ENCODE measurements at regions not wholly inside any gene's neighbourhood (a gene's known extent, or its start where the extent isn't known, plus 50 kb on each side); places are given as distances from the start of the nearest gene placed in this dataset.

DNA sequence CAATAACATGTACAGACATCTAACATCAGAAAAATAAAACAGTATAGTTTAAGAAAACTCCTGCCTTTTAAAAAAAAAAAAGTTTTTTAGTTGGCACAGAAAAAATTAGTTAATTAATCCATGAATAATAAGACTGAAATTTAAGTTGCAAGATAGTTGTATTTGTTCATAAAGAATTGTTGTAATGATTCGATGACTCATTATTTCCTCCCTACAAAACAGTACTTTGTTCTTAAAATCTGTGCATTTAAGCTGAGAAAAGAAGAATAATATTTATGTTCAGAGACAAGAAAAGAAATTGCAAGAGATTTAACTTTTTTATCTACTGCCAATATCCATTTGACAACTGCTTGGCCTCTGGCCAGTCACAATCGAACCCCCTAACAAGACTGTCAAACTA, 894.7 kb downstream of the ADGRL2 start:
- no peak for DNase-seq (ENCODE audit: low read depth)

GRCh38 chr1:82690411-82690810, 889.7 kb downstream of the ADGRL2 start:
- no peak for DNase-seq (ENCODE audit: low read depth)

DNA sequence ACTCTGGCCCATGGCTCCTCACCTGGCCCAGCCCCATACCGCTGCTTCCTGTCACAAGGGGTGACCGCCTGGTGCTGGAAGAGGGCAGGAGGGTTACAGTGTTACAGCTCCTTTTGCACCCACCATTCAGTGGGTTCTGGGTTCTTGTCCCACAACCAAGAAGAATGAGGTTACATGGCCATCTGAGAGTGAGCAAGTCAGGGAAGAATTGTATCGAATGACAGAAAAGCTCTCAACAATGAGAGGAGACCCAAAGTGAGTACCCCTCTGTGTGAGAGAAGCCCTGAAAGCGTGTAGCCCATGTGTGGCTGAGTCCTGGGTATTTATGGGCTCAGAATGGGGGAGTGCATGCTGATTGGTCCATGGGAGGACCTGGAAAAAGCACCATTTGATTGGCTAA, 888.5 kb downstream of the ADGRL2 start:
- no peak for DNase-seq (ENCODE audit: low read depth)

DNA sequence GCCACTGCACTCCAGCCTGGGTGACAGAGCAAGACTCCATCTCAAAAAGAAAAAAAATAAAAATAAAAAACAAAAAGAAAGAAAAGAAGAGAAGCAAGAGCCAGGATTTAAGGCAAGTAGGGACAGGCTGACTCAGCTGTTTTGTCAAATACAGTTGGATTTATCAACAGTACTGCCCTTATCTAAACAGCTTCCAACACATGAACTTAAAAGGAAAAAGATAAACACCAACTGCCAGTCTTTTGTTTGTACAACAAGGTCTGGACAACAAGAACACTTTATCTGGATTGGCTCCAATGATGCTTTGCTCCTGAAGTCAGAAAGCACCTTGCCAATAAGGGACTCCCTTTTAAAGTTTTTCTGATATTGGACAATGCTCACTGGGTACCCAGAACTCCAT, 886.0 kb downstream of the ADGRL2 start:
- no peak for DNase-seq (ENCODE audit: low read depth)

DNA sequence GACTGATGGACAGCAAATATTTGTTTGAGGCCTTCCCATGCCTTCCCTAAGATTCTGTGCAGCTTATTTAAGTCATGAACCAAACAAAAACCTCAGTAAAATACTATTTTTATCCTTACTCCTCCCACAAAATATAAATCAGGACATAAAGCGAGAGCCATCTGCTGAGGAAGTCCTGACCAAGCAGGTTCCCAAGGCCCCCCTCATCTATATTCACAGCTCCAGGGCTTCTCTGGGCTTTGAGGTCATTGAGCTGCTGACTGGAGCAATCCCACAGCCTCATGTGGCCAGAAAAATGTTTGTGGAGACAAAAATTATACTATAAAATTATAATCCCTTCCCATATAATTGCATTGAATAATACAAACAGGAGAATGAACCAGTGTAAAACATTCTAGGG, 846.2 kb downstream of the ADGRL2 start:
- no peak for DNase-seq (ENCODE audit: low read depth)

DNA sequence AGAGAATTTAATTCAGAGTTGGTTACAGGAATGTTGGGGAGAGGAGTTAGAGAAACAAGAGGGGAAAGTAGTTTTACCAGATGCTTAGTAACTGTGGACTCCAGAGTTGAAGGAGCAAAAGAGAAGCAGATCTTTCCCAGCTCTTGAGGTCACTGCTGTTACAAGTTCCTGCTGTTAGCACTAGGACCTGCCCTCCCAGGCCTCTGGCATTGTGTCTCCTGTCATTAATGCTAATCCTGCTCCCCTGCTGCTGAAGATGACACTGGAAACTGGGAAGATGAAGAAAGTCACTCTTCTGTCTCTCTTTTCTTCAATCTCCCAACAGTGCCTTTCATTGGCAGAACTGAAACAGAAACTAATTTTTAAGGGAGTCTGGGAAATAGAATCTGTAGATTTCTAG, 845.6 kb downstream of the ADGRL2 start:
- no peak for DNase-seq (ENCODE audit: low read depth)

GRCh38 chr1:82644186-82644915, 843.6 kb downstream of the ADGRL2 start:
- DNase-seq (ENCODE audit: low read depth) = no peak

- DNase-seq (ENCODE audit: low read depth) = no peak
Observed at GRCh38 chr1:82640352-82640751, 839.6 kb downstream of the ADGRL2 start.

DNA sequence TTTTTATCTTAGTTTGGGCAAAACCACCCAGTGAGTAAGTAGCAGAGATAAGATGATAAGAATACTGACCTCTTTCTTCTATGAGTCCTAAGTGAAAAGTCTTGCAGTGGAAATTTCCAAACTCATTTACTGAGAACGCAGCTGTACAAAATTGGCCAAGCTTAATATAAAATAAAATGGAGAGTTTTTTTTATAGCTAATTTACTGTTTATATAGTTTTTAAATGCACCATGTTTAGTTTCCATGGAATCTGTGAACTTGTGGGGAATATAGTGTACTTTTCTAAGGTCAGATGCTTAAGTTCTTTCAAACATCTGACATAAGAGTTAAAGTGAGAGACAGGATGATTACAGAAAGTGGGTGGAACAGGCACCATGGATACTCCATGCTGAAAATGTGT, 833.5 kb downstream of the ADGRL2 start:
- no peak for DNase-seq (ENCODE audit: low read depth)

DNA sequence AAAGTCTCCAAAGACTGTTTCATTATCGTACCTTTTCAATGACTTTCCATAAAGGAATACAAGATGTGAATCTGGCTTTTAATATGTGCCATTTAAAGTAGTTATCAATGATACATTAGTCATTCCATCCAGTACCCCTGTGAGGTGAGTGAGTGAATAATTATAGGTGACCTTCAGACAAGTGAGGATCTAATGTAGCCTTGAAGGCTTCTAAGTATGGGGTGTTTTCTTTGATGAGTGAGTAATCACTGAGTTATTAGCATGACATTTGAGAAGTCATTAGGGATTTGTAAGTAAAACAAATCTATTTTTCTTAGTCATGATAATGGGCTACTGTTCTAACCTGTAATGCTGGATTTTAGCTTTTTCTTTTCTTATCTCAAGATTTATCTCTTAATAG, 831.4 kb downstream of the ADGRL2 start:
- DNase-seq (ENCODE audit: low read depth) = peak; percentile 4

- DNase-seq (ENCODE audit: low read depth) = no peak
Observed at GRCh38 chr1:82628887-82629286, 828.2 kb downstream of the ADGRL2 start.

DNA sequence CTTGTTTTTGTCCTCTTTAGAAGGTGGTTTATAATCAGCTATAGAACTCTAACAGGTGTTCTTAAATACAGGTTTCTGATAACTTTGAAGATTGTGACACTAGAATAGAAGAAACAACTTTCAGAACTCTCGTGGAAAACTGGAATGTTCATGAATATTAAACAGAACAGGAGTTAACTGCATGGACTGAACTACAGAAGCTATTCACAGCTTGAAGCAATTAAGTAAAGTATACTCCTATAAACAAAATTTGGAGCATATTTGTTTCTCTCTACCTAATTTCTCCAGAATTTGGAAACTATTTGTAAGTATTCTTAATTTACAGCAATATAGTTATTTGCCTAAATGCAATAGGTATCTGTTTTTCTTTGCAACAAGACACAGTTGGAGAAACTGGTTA, 824.8 kb downstream of the ADGRL2 start:
- no peak for DNase-seq (ENCODE audit: low read depth)

DNA sequence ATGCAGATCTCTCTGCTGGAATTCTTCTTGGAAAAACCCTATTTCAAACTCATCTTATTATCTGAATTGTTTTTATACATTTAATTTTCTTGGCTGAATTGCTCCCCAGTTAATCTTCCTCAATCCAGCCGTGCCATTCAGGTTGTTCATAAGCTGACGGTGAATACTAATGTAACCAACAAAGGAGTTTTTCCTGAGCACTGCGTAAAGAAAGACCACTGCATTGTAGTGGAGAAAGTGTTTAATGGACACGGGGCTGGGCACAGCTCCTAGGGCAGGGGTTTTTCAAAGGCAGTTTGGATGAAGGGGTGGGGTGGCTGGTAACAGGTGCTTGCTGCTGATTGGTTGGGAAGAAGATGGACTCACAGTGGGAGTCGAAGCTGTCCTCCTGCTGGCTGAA, 820.3 kb downstream of the ADGRL2 start:
- no peak for DNase-seq (ENCODE audit: low read depth)

DNA sequence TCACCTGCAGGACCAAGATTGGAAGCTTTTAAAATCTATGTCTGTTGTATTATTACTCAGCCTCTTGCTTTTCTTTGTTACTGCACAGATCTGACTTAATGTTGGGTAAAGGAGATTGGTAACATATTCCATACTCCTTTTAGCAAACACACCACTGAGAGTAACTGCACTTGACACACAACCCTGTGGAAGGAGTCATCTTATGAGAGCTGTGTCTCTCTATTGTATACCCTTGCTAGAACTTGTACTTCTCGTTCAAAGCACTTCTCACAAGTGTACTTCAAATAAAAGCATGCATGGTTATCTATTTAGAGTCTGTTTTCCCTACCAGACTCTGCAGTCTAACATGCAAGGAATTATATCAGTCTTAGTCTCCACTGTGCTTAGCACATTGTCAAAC, 813.4 kb downstream of the ADGRL2 start:
- no peak for DNase-seq (ENCODE audit: low read depth)

GRCh38 chr1:82612986-82613385, 812.3 kb downstream of the ADGRL2 start:
- DNase-seq (ENCODE audit: low read depth) = no peak

- no peak for DNase-seq (ENCODE audit: low read depth)
Observed at GRCh38 chr1:82606546-82606945, 805.8 kb downstream of the ADGRL2 start.

DNA sequence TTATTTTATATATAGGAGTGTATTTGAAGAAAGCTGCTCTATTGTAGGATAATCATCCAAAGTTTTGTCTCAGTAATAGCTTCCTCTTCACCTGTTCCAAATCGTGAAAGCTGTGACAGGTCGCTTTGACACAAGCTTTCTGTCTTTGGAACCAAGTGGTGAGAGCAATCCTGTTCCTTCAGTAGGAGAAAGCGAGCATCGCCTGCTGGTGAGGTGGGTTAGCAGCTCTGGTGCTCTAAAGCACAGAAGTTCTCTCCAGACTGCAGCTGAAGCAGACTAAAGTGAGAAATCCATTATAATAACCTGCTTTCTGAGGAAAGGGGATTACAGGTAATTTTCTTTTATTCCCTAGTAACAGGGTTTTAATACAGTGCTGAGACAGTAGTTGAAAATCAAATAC, 803.8 kb downstream of the ADGRL2 start:
- DNase-seq (ENCODE audit: low read depth) = peak; percentile 29

- DNase-seq (ENCODE audit: low read depth) = no peak
Observed at GRCh38 chr1:82600314-82600713, 799.6 kb downstream of the ADGRL2 start.

DNA sequence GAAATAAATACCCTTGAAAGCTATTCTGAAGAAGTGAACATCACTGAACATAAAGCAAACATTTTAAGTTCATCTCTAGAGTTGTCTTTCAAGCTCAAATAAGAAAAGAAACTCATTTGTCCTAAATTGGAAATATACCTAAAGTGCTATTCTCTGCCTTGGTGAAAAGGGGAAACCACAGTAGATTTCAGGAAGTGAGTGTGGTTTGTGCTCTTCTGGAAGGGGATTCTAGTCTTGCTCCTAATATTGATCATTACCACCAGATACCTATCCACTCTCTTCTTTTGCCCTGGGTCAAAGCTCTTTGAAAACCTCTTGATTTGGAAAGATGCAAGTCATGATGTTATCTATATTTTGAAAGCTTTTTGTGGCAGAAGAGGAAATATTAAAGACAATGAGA, 798.1 kb downstream of the ADGRL2 start:
- DNase-seq (ENCODE audit: low read depth) = no peak

DNA sequence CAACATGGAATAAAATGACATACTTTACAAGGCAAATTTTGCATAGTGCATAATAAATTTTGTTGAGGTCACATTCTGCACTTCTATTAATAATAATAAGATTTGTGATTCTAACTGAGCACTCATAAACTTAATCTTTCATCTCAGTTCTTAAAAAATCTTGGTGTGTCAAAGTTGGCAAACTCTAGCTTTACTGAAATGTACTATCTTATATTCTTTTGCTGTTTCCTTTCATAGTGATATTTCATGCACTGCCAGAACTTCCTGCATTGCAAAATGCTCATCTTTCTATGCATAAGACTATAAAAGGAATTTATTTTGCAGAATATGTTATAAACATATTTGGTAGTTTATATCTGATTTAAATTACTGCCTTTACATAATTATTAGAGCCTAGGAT, 797.6 kb downstream of the ADGRL2 start:
- no peak for DNase-seq (ENCODE audit: low read depth)

DNA sequence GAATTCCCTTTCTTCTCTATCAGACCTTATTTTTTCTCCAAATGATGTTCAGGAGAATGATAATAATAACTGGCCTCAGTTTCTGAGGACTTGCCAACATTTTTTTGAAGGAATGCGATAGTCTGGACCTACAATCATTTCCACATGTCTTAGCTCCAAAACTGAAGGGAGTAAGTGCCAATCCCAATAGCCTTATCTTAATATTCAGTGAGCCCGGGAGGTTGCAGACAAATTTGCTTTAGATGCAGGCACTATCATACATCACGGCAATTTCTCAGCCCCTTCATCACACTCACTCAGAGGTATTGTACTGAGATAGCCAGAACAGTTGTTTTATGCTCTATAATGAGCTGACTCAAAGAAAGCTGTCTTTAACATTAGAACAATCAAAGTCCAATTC, 796.9 kb downstream of the ADGRL2 start:
- DNase-seq (ENCODE audit: low read depth) = no peak

GRCh38 chr1:82597141-82597540, 796.4 kb downstream of the ADGRL2 start:
- DNase-seq (ENCODE audit: low read depth) = no peak

- no peak for DNase-seq (ENCODE audit: low read depth)
Observed at GRCh38 chr1:82593561-82593960, 792.8 kb downstream of the ADGRL2 start.

DNA sequence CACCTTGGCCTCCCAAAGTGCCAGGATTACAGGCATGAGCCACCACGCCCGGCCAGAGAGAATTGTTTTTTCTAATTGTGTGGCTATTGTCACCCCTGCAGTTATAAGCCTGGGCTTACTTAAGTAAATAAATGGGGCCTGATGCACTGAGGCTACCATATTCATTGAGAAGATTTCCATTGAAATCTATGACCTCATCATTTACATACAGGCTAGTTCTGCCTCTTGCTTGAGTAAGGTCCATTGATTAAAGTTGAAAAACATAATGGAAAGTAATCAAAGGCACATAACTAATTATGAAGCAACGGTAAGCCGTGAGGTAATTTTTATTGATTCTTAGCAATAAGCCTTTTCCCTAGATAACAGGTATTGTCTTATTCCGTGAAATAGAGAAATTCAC, 788.9 kb downstream of the ADGRL2 start:
- DNase-seq (ENCODE audit: low read depth) = no peak
